Hepatocyte (in vitro differentiated cells): ENCODE measurements at regions not wholly inside any gene's neighbourhood (a gene's known extent, or its start where the extent isn't known, plus 50 kb on each side); places are given as distances from the start of the nearest gene placed in this dataset.
A peak's percentile ranks its signal among the peaks of the same experiment; 100 is the strongest.

Source experiments
- DNase-seq: peaks from one replicate; pipeline ENCODE4 v3.0.0-alpha.2; 2016; ENCODE audit warnings: low spot score
- H2AFZ ChIP-seq: fragments of 200-600 bp; sonication (generic); 2 replicates; pipeline ENCODE4 v1.6.0; 2016; ENCODE audit warnings: antibody characterized with exemption, mild to moderate bottlenecking
- H3K27ac ChIP-seq: fragments of 200-600 bp; sonication (generic); 2 replicates; pipeline ENCODE4 v1.5.1; 2016; ENCODE audit warnings: mild to moderate bottlenecking
- H3K27me3 ChIP-seq: fragments of 200-600 bp; sonication (generic); 2 replicates; pipeline ENCODE4 v1.6.1; 2016
- H3K36me3 ChIP-seq: fragments of 200-600 bp; sonication (generic); replicated peaks from 2 replicates; pipeline ENCODE4 v1.5.1; 2016; ENCODE audit warnings: low read depth; ENCODE audit not compliant: insufficient read depth
- H3K4me1 ChIP-seq: fragments of 200-600 bp; sonication (generic); 2 replicates; pipeline ENCODE4 v1.5.1; 2016; ENCODE audit warnings: mild to moderate bottlenecking, moderate library complexity; ENCODE audit not compliant: insufficient read depth
- H3K4me2 ChIP-seq: fragments of 200-600 bp; sonication (generic); 2 replicates; pipeline ENCODE4 v1.6.0; 2016
- H3K4me3 ChIP-seq: fragments of 200-600 bp; sonication (generic); 2 replicates; pipeline ENCODE4 v1.5.1; 2016; ENCODE audit warnings: mild to moderate bottlenecking
- H3K79me2 ChIP-seq: fragments of 200-600 bp; sonication (generic); 2 replicates; pipeline ENCODE4 v1.6.0; 2017; ENCODE audit warnings: mild to moderate bottlenecking
- H3K9me2 ChIP-seq: fragments of 200-600 bp; sonication (generic); replicated peaks from 2 replicates; pipeline ENCODE4 v1.6.0; 2017; ENCODE audit warnings: mild to moderate bottlenecking; ENCODE audit not compliant: insufficient read depth
- H3K9me3 ChIP-seq: fragments of 200-600 bp; sonication (generic); 2 replicates; pipeline ENCODE4 v1.5.1; 2016; ENCODE audit warnings: low read depth, mild to moderate bottlenecking
- H4K20me1 ChIP-seq: fragments of 200-600 bp; sonication (generic); 2 replicates; pipeline ENCODE4 v1.6.0; 2016; ENCODE audit warnings: mild to moderate bottlenecking; ENCODE audit not compliant: insufficient read depth, poor library complexity, severe bottlenecking
- EZH2 ChIP-seq: fragments of 200-600 bp; sonication (generic); IDR thresholded peaks from 2 replicates; pipeline ENCODE4 v1.6.1; 2016; ENCODE audit warnings: antibody characterized with exemption, mild to moderate bottlenecking, borderline replicate concordance
- EZH2phosphoT487 ChIP-seq: fragments of 200-600 bp; sonication (generic); IDR thresholded peaks from one replicate; pipeline ENCODE4 v1.6.1; 2018; ENCODE audit warnings: antibody characterized with exemption, mild to moderate bottlenecking, low read depth, moderate library complexity; ENCODE audit not compliant: unreplicated experiment, severe bottlenecking
- WGBS: methylation state at CpG from one replicate; pipeline ENCODE4 v1.1.6; 2016; ENCODE audit warnings: low lambda C conversion rate; ENCODE audit errors: missing lambda C conversion rate; 5-methylcytosine and 5-hydroxymethylcytosine counted together
- TF ChIP-seq, protein P1 (sequence below): fragments of 200-600 bp; sonication (generic); IDR thresholded peaks from 2 replicates; pipeline ENCODE4 v1.5.1; 2016; ENCODE audit warnings: antibody characterized with exemption, mild to moderate bottlenecking; ENCODE audit not compliant: poor library complexity

DNA sequence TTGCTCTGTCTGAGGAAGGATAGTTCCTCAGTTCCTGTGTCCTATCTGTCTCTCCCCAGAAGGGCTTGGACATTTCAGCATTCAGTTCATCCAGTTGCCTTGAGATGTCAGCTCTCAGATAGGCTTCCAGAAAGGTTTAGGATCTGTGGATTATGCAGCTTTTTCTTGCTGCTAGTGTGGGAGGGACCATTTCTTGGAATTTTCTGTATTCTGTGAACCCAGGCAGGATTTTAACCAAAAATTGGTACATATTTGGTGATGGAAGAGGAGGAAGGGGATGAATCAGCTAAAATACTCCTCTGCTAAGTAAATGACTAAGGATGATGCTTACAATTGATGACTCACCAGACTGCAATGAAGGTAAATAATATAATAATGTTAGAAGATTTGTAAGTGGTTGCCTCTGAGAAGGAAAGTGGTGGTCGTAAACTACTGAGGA is 58.6 kb upstream of the DOCK10 start:
- Histone ChIP-seq H3K9me3 (no peaks in the 10 kb centered on the region), H3K4me3 (no peak overlapping the region), H3K27me3 (no peaks in the 10 kb centered on the region), H3K9me2 (no peaks in the 10 kb centered on the region), H3K27ac (no peak overlapping the region), H3K4me1 (no peaks in the 10 kb centered on the region), H3K36me3 (no peaks in the 10 kb centered on the region), H3K4me2 (no peak overlapping the region), H4K20me1 (no peaks in the 10 kb centered on the region), H2AFZ (no peak overlapping the region), H3K79me2 (no peaks in the 10 kb centered on the region)
- 81% methylated on average over 1 of the region's 1 CpG for WGBS
- peak; percentile 5 for DNase-seq
- TF ChIP-seq, protein P1, sequence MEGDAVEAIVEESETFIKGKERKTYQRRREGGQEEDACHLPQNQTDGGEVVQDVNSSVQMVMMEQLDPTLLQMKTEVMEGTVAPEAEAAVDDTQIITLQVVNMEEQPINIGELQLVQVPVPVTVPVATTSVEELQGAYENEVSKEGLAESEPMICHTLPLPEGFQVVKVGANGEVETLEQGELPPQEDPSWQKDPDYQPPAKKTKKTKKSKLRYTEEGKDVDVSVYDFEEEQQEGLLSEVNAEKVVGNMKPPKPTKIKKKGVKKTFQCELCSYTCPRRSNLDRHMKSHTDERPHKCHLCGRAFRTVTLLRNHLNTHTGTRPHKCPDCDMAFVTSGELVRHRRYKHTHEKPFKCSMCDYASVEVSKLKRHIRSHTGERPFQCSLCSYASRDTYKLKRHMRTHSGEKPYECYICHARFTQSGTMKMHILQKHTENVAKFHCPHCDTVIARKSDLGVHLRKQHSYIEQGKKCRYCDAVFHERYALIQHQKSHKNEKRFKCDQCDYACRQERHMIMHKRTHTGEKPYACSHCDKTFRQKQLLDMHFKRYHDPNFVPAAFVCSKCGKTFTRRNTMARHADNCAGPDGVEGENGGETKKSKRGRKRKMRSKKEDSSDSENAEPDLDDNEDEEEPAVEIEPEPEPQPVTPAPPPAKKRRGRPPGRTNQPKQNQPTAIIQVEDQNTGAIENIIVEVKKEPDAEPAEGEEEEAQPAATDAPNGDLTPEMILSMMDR: no peak
- TF ChIP-seq EZH2: no peak
- TF ChIP-seq EZH2phosphoT487: no peak

DNA sequence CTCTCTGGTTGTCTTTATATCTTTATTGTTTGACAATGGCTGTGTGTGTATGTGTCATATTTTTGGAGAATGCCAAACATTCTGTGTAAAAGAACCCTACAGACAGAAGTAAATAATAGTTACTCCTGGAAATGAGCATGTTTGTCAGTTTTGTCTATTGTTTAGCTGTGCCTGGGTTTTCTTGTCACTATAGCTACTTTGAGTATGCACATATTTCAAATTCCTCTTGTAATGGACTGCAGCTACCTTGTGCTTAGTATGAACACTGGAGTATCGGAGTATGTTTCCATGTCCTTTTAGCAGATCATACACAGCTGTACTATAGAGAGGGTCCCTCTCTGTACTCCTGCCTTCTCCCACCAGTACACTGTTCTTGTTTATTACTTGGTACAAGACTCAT is 58.0 kb upstream of the DOCK10 start:
- no peak for TF ChIP-seq EZH2
- TF ChIP-seq, protein P1: no peak
- TF ChIP-seq EZH2phosphoT487: no peak
- H3K27ac ChIP-seq: no peak overlapping the region
- no peaks in the 10 kb centered on the region for H4K20me1 ChIP-seq
- WGBS: 82% methylated on average over 1 of the region's 1 CpG
- no peaks in the 10 kb centered on the region for H3K4me1 ChIP-seq
- no peaks in the 10 kb centered on the region for H3K9me3 ChIP-seq
- no peak overlapping the region for H3K4me2 ChIP-seq
- no peaks in the 10 kb centered on the region for H3K36me3 ChIP-seq
- H3K79me2 ChIP-seq: no peaks in the 10 kb centered on the region
- no peak overlapping the region for H3K4me3 ChIP-seq
- no peaks in the 10 kb centered on the region for H3K9me2 ChIP-seq
- H2AFZ ChIP-seq: no peak overlapping the region
- H3K27me3 ChIP-seq: no peaks in the 10 kb centered on the region
- DNase-seq: no peak

DNA sequence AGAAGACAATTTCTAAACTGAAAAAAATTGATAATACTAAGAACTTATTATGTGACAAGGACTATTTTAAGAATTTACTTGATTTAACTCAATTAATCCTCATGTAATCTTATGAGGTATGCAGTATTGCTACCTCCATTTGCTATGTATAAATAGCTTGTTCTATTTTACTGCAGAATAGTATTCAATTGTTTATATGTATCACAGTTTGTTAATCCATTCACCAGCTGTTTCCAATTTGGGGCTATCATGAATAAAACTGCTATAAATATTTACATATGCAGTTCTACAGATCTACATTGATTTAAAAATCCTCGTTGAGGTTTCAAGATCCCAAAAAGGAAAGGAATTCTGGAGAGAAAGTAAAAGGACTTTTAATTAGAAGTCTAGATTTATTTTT is 54.8 kb upstream of the DOCK10 start:
- Histone ChIP-seq H4K20me1 (no peaks in the 10 kb centered on the region), H3K4me2 (no peak overlapping the region), H3K9me2 (no peaks in the 10 kb centered on the region), H3K36me3 (no peaks in the 10 kb centered on the region), H3K27me3 (no peaks in the 10 kb centered on the region), H3K4me3 (no peak overlapping the region), H3K79me2 (no peaks in the 10 kb centered on the region), H3K9me3 (no peaks in the 10 kb centered on the region), H2AFZ (no peak overlapping the region), H3K4me1 (no peaks in the 10 kb centered on the region), H3K27ac (no peak overlapping the region)
- WGBS: 48% methylated on average over 1 of the region's 1 CpG
- TF ChIP-seq EZH2phosphoT487 (peak; percentile 44), EZH2 (no peak)
- TF ChIP-seq, protein P1: no peak
- DNase-seq: no peak
